HepG2 (cell line): ENCODE measurements at regions not wholly inside any gene's neighbourhood (a gene's known extent, or its start where the extent isn't known, plus 50 kb on each side); places are given as distances from the start of the nearest gene placed in this dataset.
A peak's percentile ranks its signal among the peaks of the same experiment; 100 is the strongest.
"Not testable (repeated sequence)": the region's sequence is repeated elsewhere in the genome, so short reads cannot be mapped to it uniquely, and the experiment has no call there.

Experiments used
- ATAC-seq: fragments of 200-7000 bp; cut with Tn5 transposase; 3 replicates; pipeline ENCODE4 v1.9.1; 2020; ENCODE audit warnings: mild to moderate bottlenecking, moderate library complexity
- BruUV-seq: library from RNA; stranded (reverse); fragments of 400-500 nt; replicated peaks from 2 replicates; lab custom pipeline; 2021; lab: Mats Ljungman, UMichigan
- CTCF ChIA-PET: fragments of 300-600 bp; formaldehyde crosslinking; extraction: SDS; loops from one replicate; lab custom pipeline; 2021; ENCODE audit warnings: low total read pairs, inconsistent platforms, low intra/inter-chr PET ratio; lab: Yijun Ruan, JAX
- POLR2A ChIA-PET: fragments of 350-600 bp; sonication (Branson Sonifier 250); formaldehyde crosslinking; loops from one replicate; lab custom pipeline; 2020; ENCODE audit warnings: antibody characterized with exemption, inconsistent platforms; lab: Yijun Ruan, JAX
- DNase-seq: peaks from one replicate; pipeline ENCODE4 v3.0.0-alpha.2; 2015; ENCODE audit warnings: low spot score
- FAIRE-seq: peaks from 3 replicates; lab custom pipeline; 2011; peaks lifted over from hg19 to GRCh38; lab: Jason Lieb, UNC
- H2AFZ ChIP-seq: one replicate; pipeline ENCODE4 v1.6.1; 2011; ENCODE audit warnings: low read length, inconsistent platforms
- H3K27ac ChIP-seq: fragments of 300-600 bp; 3 replicates; pipeline ENCODE4 v1.8.0; 2011; ENCODE audit warnings: mixed run types, mild to moderate bottlenecking, mixed read lengths, low read length, inconsistent platforms; ENCODE audit not compliant: insufficient read depth; ENCODE audit errors: extremely low read length
- H3K27me3 ChIP-seq, 2 experiments: fragments of 200-600 bp in 1 of 2; 2 replicates in 1 of 2; 3 replicates in 1 of 2; pipeline versions ENCODE4 v1.6.0 to v1.8.0; 2011; ENCODE audit warnings: low read length in 2 of 2, mild to moderate bottlenecking in 2 of 2, moderate library complexity in 2 of 2, inconsistent platforms in 1 of 2; ENCODE audit not compliant: insufficient read depth in 2 of 2, control insufficient read depth in 1 of 2
- H3K36me3 ChIP-seq, 2 experiments: fragments of 200-600 bp in 1 of 2; replicated peaks in 1 of 2; 2 replicates in 1 of 2; 3 replicates in 1 of 2; pipeline versions ENCODE4 v1.5.1 to v1.8.0; 2011; ENCODE audit warnings: low read length in 2 of 2, inconsistent platforms in 1 of 2; ENCODE audit not compliant: insufficient read depth in 2 of 2, control insufficient read depth in 1 of 2
- H3K4me1 ChIP-seq: 2 replicates; pipeline ENCODE4 v1.5.1; 2012; ENCODE audit warnings: low read length, inconsistent platforms; ENCODE audit not compliant: insufficient read depth
- H3K4me2 ChIP-seq: 2 replicates; pipeline ENCODE4 v1.6.0; 2011; ENCODE audit warnings: low read depth, low read length, inconsistent platforms
- H3K4me3 ChIP-seq, 3 experiments: fragments of 200-600 bp in 1 of 3; sonication (generic), shearing (Covaris generic) in 1 of 3; replicated peaks in 1 of 3; 2 replicates each; pipeline ENCODE4 v1.5.1; 2011 to 2016; ENCODE audit warnings: low read length in 3 of 3, inconsistent platforms in 2 of 3, low read depth in 2 of 3, mild to moderate bottlenecking in 2 of 3, control low read depth in 1 of 3, mixed read lengths in 1 of 3; ENCODE audit not compliant: insufficient read depth in 1 of 3
- H3K79me2 ChIP-seq: one replicate; pipeline ENCODE4 v1.6.1; 2011; ENCODE audit warnings: low read length, inconsistent platforms; ENCODE audit not compliant: insufficient read depth
- H3K9ac ChIP-seq: 2 replicates; pipeline ENCODE4 v1.6.0; 2011; ENCODE audit warnings: mild to moderate bottlenecking, low read depth, low read length, inconsistent platforms; ENCODE audit not compliant: insufficient read depth
- H3K9me3 ChIP-seq: 2 replicates; pipeline ENCODE4 v1.5.1; 2012; ENCODE audit warnings: mild to moderate bottlenecking, low read length
- H4K20me1 ChIP-seq: 2 replicates; pipeline ENCODE4 v1.6.0; 2011; ENCODE audit warnings: inconsistent platforms, mild to moderate bottlenecking, low read length, moderate library complexity; ENCODE audit not compliant: insufficient read depth
- WGBS: methylation state at CpG from one replicate; pipeline ENCODE4 v1.1.6; 2017; ENCODE audit warnings: low lambda C conversion rate; 5-methylcytosine and 5-hydroxymethylcytosine counted together
- in situ Hi-C: cut with HindIII; loops from 2 replicates; pipeline ENCODE4 v1.10.0; 2017; ENCODE audit warnings: low pct_unique_long_range_greater_than_20kb; ENCODE audit not compliant: extremely low pct_ligation_motif_present
- intact Hi-C: fragments of 100-400 bp; cut with micrococcal nuclease; formaldehyde crosslinking; loops from one replicate; pipeline ENCODE4 v1.10.0; 2022; ENCODE audit not compliant: unreplicated experiment
- TF ChIP-seq, protein P1 (sequence below), 2 experiments: fragments of 450-650 bp in 1 of 2; sonication (generic) in 1 of 2; formaldehyde crosslinking in 1 of 2; IDR thresholded peaks; 2 replicates each; pipeline versions ENCODE4 v1.6.1 to v1.8.0; 2016 to 2022; ENCODE audit warnings: antibody characterized with exemption in 1 of 2, mild to moderate bottlenecking in 1 of 2, missing genetic modification reagents in 1 of 2

DNA sequence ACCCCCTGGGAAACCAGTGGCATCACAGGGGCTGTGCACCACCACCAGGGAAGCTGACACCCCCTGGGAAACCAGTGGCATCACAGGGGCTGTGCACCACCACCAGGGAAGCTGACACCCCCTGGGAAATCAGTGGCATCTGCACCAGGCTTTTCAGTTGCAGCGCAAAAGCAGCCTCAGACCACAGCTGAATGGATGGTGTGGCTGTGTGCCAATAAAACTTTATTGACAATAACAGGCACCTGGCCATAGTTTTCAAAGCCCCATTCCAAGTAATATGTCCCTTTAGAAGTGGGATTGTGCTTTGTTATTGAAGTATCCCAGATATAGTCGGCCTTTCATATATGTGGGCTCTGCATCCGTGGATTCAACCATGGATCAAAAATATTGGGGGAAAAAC, 146.3 kb upstream of the HDAC4 start:
- POLR2A ChIA-PET, in situ Hi-C loops, H3K9me3 ChIP-seq, H3K36me3 ChIP-seq, DNase-seq, intact Hi-C loops, H3K4me2 ChIP-seq, H3K27ac ChIP-seq, CTCF ChIA-PET, FAIRE-seq, H3K9ac ChIP-seq, H3K79me2 ChIP-seq, H2AFZ ChIP-seq: not testable (repeated sequence)
- peaks cover 6 to 52% of the 10 kb centered on the region in 2 experiments; a peak in 4 of 5 replicates for H3K27me3 ChIP-seq
- WGBS: 20% methylated on average over 3 of the region's 3 CpGs
- TF ChIP-seq, protein P1, sequence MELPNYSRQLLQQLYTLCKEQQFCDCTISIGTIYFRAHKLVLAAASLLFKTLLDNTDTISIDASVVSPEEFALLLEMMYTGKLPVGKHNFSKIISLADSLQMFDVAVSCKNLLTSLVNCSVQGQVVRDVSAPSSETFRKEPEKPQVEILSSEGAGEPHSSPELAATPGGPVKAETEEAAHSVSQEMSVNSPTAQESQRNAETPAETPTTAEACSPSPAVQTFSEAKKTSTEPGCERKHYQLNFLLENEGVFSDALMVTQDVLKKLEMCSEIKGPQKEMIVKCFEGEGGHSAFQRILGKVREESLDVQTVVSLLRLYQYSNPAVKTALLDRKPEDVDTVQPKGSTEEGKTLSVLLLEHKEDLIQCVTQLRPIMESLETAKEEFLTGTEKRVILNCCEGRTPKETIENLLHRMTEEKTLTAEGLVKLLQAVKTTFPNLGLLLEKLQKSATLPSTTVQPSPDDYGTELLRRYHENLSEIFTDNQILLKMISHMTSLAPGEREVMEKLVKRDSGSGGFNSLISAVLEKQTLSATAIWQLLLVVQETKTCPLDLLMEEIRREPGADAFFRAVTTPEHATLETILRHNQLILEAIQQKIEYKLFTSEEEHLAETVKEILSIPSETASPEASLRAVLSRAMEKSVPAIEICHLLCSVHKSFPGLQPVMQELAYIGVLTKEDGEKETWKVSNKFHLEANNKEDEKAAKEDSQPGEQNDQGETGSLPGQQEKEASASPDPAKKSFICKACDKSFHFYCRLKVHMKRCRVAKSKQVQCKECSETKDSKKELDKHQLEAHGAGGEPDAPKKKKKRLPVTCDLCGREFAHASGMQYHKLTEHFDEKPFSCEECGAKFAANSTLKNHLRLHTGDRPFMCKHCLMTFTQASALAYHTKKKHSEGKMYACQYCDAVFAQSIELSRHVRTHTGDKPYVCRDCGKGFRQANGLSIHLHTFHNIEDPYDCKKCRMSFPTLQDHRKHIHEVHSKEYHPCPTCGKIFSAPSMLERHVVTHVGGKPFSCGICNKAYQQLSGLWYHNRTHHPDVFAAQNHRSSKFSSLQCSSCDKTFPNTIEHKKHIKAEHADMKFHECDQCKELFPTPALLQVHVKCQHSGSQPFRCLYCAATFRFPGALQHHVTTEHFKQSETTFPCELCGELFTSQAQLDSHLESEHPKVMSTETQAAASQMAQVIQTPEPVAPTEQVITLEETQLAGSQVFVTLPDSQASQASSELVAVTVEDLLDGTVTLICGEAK (IDR thresholded peaks at IDR 0.05): not testable (repeated sequence)
- TF ChIP-seq, protein P1 (CRISPR knock-in tag; IDR thresholded peaks at IDR 0.05): peak; percentile 86
- TF ChIP-seq, all 625 proteins: peak for 1; not testable (repeated sequence) for 624
- ATAC-seq, H4K20me1 ChIP-seq, H3K4me3 ChIP-seq, H3K4me1 ChIP-seq, BruUV-seq: not testable (repeated sequence)
